ENCODE measurements at regions not wholly inside any gene's neighbourhood (a gene's known extent, or its start where the extent isn't known, plus 50 kb on each side); places are given as distances from the start of the nearest gene placed in this dataset.
"Not testable (repeated sequence)": the region's sequence is repeated elsewhere in the genome, so short reads cannot be mapped to it uniquely, and the experiment has no call there.

GRCh38 chr6:26754212-26754611 lies 94.7 kb upstream of the ZNF322 start:
- no peaks in the 10 kb centered on the region for H3K27me3 ChIP-seq (replicated peaks)
- in situ Hi-C loops (cut with HindIII; ENCODE audit: low pct_ligation_motif_present, low sequenced_read_pairs): no loop called here
- TF ChIP-seq, protein P1, sequence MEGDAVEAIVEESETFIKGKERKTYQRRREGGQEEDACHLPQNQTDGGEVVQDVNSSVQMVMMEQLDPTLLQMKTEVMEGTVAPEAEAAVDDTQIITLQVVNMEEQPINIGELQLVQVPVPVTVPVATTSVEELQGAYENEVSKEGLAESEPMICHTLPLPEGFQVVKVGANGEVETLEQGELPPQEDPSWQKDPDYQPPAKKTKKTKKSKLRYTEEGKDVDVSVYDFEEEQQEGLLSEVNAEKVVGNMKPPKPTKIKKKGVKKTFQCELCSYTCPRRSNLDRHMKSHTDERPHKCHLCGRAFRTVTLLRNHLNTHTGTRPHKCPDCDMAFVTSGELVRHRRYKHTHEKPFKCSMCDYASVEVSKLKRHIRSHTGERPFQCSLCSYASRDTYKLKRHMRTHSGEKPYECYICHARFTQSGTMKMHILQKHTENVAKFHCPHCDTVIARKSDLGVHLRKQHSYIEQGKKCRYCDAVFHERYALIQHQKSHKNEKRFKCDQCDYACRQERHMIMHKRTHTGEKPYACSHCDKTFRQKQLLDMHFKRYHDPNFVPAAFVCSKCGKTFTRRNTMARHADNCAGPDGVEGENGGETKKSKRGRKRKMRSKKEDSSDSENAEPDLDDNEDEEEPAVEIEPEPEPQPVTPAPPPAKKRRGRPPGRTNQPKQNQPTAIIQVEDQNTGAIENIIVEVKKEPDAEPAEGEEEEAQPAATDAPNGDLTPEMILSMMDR (IDR thresholded peaks at IDR 0.05; ENCODE audit: low read depth, low read length, missing control alignments): no peak
- no peak for DNase-seq
- H3K4me3 ChIP-seq (ENCODE audit: low read depth, low read length): no peak overlapping the region
- H3K27ac ChIP-seq: no peak overlapping the region
- no peaks in the 10 kb centered on the region for H3K36me3 ChIP-seq (replicated peaks)

GRCh38 chr6:26754801-26755200 lies 95.3 kb upstream of the ZNF322 start:
- H3K27ac ChIP-seq; H3K4me3 ChIP-seq (ENCODE audit: low read depth, low read length); H3K27me3 ChIP-seq (replicated peaks); H3K36me3 ChIP-seq (replicated peaks); in situ Hi-C loops (cut with HindIII; ENCODE audit: low pct_ligation_motif_present, low sequenced_read_pairs); DNase-seq: not testable (repeated sequence)

- H3K27me3 ChIP-seq (replicated peaks); in situ Hi-C loops (cut with HindIII; ENCODE audit: low pct_ligation_motif_present, low sequenced_read_pairs); H3K27ac ChIP-seq; H3K36me3 ChIP-seq (replicated peaks); H3K4me3 ChIP-seq (ENCODE audit: low read depth, low read length): not testable (repeated sequence)
- DNase-seq: peak; percentile 35
These were observed 96.7 kb upstream of the ZNF322 start for GRCh38 chr6:26756067-26756805.

DNA sequence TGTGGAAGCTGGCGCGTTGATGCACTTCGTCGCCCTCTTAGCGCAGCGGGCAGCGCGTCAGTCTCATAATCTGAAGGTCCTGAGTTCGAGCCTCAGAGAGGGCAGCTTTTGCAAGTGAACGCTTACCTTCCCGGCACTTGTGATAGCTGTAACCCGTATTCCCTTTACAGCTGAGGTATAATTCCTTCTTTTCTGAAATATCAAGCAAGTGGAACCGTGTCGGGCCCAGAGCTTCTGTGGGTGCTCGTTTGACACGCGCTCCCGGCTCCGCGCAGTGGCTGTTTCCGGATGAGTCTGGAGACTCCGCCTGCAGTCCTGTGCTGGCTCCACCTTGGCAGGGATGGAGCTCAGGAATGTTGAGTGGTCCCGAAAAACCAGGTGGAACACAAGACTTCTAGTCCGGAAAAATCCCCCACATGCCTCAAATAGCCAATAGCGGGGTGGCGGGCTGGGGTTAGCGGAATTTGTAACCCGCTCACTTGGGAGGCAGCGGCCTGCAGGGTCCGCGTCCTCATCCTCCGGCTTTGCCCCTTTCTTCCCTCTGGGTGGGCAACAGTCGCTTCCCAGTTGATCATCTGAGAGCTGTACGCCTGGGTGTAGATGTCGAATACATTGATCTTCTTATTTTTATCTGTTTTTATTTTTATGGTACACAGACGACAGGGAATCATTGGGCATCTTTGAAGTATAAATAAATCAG lies 106.8 kb upstream of the ZNF322 start:
- DNase-seq; H3K27ac ChIP-seq; in situ Hi-C loops (cut with HindIII; ENCODE audit: low pct_ligation_motif_present, low sequenced_read_pairs); H3K27me3 ChIP-seq (replicated peaks); H3K36me3 ChIP-seq (replicated peaks); H3K4me3 ChIP-seq (ENCODE audit: low read depth, low read length): not testable (repeated sequence)

DNA sequence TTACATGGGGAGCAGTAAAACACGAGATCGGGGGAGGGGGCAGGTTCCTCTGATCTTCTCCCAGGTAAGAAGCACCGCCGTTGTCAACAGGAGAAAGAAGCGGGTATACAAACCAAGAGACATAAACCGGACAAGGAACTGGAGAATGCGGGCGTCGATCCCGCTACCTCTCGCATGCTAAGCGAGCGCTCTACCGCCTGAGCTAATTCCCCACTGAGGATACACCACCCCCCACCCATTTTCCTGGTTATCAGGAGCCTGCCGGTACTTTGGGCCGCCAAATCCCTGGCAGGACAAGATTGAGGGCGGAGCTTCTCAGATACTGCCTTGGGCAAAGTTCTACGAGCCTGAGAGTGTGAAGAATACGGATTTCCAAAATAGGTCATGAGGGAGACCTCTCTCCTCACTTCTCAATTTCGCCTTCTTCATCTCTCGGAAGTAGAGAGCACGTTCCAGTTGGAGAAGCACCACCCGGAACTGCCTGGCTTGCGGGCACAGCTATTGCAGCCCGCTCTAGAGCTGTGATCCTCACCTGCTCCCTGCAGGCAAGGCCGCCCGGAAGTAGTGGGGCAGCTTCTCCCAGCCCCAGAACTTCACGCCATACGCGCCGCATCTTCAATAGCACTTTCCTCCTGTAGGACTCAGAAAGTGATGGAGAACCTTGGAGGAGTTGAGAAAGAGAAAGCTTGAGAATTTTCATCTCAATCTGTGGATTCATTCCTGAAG lies 111.6 kb upstream of the ZNF322 start:
- H3K4me3 ChIP-seq (ENCODE audit: low read depth, low read length); DNase-seq; H3K27me3 ChIP-seq (replicated peaks); in situ Hi-C loops (cut with HindIII; ENCODE audit: low pct_ligation_motif_present, low sequenced_read_pairs); H3K27ac ChIP-seq; H3K36me3 ChIP-seq (replicated peaks): not testable (repeated sequence)

GRCh38 chr6:26773414-26773813 lies 113.9 kb upstream of the ZNF322 start:
- H3K27me3 ChIP-seq (replicated peaks); H3K36me3 ChIP-seq (replicated peaks); in situ Hi-C loops (cut with HindIII; ENCODE audit: low pct_ligation_motif_present, low sequenced_read_pairs); H3K4me3 ChIP-seq (ENCODE audit: low read depth, low read length); H3K27ac ChIP-seq; DNase-seq: not testable (repeated sequence)

DNA sequence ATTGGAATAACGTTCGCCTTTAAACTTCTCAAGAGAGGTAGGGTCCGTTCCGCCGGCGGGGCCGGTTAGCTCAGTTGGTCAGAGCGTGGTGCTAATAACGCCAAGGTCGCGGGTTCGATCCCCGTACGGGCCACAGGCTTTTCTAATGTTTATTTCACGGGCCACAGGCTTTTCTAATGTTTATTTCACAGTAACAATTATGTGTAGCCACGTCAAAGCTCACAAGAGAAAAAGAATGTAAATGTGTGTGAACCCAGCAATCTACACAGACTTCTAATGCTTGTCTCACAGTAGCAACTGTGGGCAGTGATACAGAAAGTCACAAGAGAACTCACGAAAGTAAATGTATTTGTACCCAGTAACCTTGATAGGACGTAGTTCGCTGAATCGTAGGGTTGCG lies 121.0 kb upstream of the ZNF322 start:
- DNase-seq; H3K27ac ChIP-seq; in situ Hi-C loops (cut with HindIII; ENCODE audit: low pct_ligation_motif_present, low sequenced_read_pairs); H3K27me3 ChIP-seq (replicated peaks); H3K36me3 ChIP-seq (replicated peaks); H3K4me3 ChIP-seq (ENCODE audit: low read depth, low read length): not testable (repeated sequence)

GRCh38 chr6:26795474-26796307 lies 136.1 kb upstream of the ZNF322 start:
- H3K27me3 ChIP-seq (replicated peaks); in situ Hi-C loops (cut with HindIII; ENCODE audit: low pct_ligation_motif_present, low sequenced_read_pairs); DNase-seq; H3K27ac ChIP-seq; H3K36me3 ChIP-seq (replicated peaks); H3K4me3 ChIP-seq (ENCODE audit: low read depth, low read length): not testable (repeated sequence)

GRCh38 chr6:26799903-26800633 lies 140.5 kb upstream of the ZNF322 start:
- H3K27ac ChIP-seq; in situ Hi-C loops (cut with HindIII; ENCODE audit: low pct_ligation_motif_present, low sequenced_read_pairs); H3K36me3 ChIP-seq (replicated peaks); H3K4me3 ChIP-seq (ENCODE audit: low read depth, low read length); H3K27me3 ChIP-seq (replicated peaks); DNase-seq: not testable (repeated sequence)

DNA sequence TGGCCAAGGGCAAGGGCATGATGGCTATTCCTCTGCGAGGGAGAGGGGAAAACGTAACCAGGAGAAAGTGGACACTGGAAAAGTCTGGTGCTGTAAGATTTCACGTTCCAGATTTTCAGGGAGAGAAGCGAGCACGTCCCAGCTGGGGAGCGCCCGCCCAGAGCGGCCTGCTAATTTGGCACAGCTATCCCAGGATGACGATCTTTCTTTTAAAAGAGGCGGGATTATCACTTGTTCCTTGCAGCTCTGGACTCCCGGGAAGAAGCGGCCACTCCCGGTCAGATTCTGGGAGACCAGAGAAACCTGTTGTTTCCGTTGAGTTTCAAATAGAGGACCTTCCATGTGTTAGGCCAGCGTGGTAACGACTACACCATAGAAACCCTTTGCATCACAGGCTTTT lies 144.2 kb upstream of the ZNF322 start:
- H3K27ac ChIP-seq; H3K4me3 ChIP-seq (ENCODE audit: low read depth, low read length); DNase-seq; H3K27me3 ChIP-seq (replicated peaks); H3K36me3 ChIP-seq (replicated peaks); in situ Hi-C loops (cut with HindIII; ENCODE audit: low pct_ligation_motif_present, low sequenced_read_pairs): not testable (repeated sequence)

GRCh38 chr6:26811486-26812116 lies 152.1 kb upstream of the ZNF322 start:
- in situ Hi-C loops (cut with HindIII; ENCODE audit: low pct_ligation_motif_present, low sequenced_read_pairs); H3K36me3 ChIP-seq (replicated peaks); DNase-seq; H3K27me3 ChIP-seq (replicated peaks); H3K27ac ChIP-seq; H3K4me3 ChIP-seq (ENCODE audit: low read depth, low read length): not testable (repeated sequence)

- H3K4me3 ChIP-seq (ENCODE audit: low read depth, low read length); DNase-seq; in situ Hi-C loops (cut with HindIII; ENCODE audit: low pct_ligation_motif_present, low sequenced_read_pairs); H3K27ac ChIP-seq; H3K36me3 ChIP-seq (replicated peaks); H3K27me3 ChIP-seq (replicated peaks): not testable (repeated sequence)
These were observed 159.2 kb upstream of the ZNF322 start for GRCh38 chr6:26818640-26819225.
